Upper lobe of left lung (tissue), 4 donors: ENCODE measurements at regions not wholly inside any gene's neighbourhood (a gene's known extent, or its start where the extent isn't known, plus 50 kb on each side); places are given as distances from the start of the nearest gene placed in this dataset.

ENCODE experiments used
- CTCF ChIP-seq, 6 experiments: fragments of 450-650 bp in 4 of 6; fragments of 200-600 bp in 2 of 6; sonication (generic) in 2 of 6; IDR thresholded peaks; one replicate each; pipeline ENCODE4 v1.5.1; 2016 to 2019; ENCODE audit warnings: antibody characterized with exemption in 6 of 6
- POLR2A ChIP-seq, 4 donors: fragments of 450-650 bp; IDR thresholded peaks; one replicate each; pipeline ENCODE4 v1.5.1; 2016 to 2017; ENCODE audit warnings: antibody characterized with exemption in 4 of 4, mild to moderate bottlenecking in 2 of 4
- POLR2AphosphoS5 ChIP-seq, 2 donors: sonication (generic); formaldehyde crosslinking; IDR thresholded peaks; one replicate each; pipeline ENCODE4 v1.5.1; 2017; ENCODE audit warnings: antibody characterized with exemption in 2 of 2

- TF ChIP-seq CTCF (IDR thresholded peaks at IDR 0.05) (peak in 2 of 6 experiments; percentile 39 to 66), POLR2A (IDR thresholded peaks at IDR 0.05) (no peak), POLR2AphosphoS5 (IDR thresholded peaks at IDR 0.05) (peak; percentile 75 to 84)
Observed at GRCh38 chrX:131812847-131813825, 210.0 kb upstream of the STK26 start.
